HPDE6-E6E7 (cell line): ENCODE measurements at regions not wholly inside any gene's neighbourhood (a gene's known extent, or its start where the extent isn't known, plus 50 kb on each side); places are given as distances from the start of the nearest gene placed in this dataset.

Experiments
- DNase-seq: peaks from one replicate; pipeline ENCODE4 v3.0.0; 2011; ENCODE audit warnings: missing footprints; ENCODE audit errors: extremely low spot score

DNA sequence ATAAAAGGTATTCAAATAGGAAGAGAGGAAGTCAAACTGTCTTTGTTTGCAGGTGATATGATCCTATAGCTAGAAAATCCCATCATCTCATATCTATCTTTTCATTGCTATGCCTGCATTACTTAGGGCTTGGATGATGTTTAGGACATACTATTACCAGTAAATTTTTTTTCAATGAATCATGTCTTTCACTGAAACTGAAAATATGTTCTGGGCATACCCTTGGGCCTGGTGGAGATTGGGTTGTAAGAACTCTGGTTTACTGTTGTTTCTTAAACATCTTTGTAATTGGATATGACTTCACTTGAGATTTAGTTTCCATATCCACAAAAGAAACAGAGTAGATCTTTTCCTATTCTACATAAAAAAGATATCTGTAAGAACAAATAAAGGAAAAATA lies 502.2 kb upstream of the PRMT6 start:
- no peak for DNase-seq

DNA sequence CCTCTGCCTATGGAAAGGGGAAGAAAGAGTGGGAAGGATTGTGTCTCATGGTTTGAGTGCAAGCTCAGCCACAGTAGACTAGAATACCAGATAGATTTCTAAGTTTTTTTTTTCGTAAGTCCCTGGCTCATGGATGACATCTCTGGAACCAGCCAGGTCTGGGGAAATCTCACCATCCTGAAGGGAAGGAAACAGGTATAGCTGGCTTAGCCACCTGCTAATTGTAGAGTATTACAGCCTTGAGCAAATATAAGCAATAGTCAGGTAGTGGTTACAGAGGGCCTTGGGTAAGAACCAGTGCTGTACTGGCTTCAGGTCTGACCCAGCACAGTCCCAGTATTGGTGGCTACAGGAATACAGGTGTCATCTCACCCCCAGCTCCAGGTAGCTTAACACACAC lies 500.9 kb upstream of the PRMT6 start:
- DNase-seq: no peak

GRCh38 chr1:106564192-106564591 lies 492.3 kb upstream of the PRMT6 start:
- DNase-seq: no peak

- DNase-seq: no peak
These were observed 488.1 kb upstream of the PRMT6 start for GRCh38 chr1:106568201-106568974.

DNA sequence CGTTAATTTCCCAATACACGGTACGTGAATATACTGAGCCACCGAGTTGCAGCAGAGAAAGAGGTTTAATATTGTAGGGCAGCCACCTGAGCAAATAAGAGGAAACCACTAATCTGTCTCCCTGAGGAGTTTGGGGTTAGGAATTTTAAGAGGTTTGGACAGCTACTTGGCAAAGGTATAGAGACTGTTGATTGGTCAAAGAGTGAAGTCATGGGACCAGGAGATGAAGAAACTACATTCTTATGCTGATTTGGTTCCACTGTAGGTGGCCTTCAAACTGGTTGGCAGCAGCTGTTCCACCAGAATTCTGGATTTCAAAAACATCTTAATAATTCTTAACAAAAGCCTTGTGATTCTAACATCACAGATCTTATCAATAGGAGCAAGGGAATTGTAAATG lies 485.4 kb upstream of the PRMT6 start:
- DNase-seq: no peak

DNA sequence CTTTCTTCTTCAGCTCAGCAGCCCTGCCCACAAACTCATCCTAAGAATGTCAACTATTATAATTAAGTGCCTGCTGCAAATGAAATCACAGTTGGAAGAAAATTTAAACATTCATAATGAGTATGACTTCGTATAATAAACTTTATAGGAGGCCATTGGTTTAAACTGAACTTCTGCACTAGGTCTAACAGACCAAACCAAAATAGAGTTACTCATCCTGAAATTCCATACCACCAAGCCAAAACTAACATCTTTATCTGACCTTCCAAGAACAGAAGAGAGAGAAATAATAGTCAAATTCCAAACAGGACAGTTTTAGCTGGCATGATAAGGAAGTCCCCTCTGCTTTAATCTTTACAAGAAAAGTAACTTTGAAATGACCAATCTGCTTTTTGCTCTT lies 472.4 kb upstream of the PRMT6 start:
- no peak for DNase-seq

GRCh38 chr1:106584676-106585075 lies 471.8 kb upstream of the PRMT6 start:
- no peak for DNase-seq

DNA sequence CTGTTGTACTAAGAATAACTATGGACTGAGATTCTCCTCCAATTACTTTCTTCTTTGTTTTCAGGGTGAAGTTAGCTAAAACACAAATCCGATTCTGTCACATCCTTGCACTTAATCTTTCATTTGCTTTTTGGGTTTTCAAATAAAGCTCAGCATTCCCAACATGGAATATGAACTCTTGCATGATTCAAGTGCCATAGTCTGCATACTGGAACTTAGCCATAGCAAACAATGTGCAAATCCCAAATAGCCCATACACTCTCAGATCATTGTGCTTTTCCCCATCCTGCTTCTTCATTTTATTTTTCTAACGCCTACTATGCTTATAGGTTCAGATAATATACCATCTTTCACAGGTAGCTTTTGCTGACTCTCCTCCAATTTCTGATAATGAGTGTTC lies 455.8 kb upstream of the PRMT6 start:
- DNase-seq: no peak

DNA sequence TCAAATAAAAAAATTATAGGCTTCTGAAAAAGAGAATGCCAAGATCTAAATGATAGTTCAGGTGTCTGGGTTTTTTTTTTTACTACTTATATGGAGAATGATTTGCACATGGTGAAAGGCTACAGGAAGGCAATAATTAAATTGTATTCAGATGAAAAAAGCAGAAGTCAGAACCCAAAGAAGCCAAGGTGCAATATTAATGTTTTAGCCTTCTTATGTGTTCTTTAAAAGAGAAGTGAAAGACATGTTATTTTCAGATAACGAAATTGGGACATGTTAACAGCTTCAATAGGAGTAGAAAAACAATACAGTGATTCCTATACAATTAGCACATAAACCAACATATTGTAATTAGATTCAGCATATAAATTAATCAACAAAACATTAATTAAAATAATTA lies 452.9 kb upstream of the PRMT6 start:
- no peak for DNase-seq

GRCh38 chr1:106608841-106609240 lies 447.6 kb upstream of the PRMT6 start:
- no peak for DNase-seq

DNA sequence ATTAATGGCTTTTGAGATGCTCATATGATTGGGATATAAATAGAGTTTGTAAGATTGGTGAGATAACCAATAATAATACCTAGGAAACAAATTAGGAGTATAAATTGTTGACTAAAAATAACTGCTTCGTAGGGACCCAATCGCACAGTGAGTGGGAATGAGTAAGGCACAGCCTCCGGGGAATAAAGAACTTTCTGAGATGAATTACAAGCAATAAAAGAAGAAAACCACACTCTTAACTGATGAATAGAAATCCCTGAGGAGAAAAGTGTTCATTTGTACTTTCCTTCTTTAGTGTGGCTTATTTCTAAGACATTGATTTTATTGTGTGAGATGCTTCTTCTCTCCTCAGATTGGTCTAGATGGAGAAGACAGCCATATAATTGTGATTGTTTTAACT lies 443.4 kb upstream of the PRMT6 start:
- DNase-seq: no peak

DNA sequence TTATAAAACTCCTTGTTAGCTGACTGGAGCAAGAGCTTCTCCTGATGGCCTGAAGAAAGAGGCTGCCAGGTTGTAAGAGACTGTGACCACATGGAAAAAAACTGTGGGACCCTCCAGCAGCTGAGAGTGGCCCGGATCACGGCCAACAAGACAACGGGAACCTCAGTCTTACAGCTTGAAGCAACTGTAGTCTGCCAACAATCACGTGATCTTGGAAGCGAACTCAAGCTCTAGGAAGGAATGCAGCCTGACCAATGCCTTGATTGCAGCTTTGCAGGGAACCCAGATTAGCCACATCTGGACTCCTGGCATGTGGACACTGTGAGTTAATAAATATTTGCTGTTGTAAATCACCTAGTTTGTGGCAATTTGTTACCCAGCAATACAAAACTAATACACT lies 442.6 kb upstream of the PRMT6 start:
- DNase-seq: no peak

DNA sequence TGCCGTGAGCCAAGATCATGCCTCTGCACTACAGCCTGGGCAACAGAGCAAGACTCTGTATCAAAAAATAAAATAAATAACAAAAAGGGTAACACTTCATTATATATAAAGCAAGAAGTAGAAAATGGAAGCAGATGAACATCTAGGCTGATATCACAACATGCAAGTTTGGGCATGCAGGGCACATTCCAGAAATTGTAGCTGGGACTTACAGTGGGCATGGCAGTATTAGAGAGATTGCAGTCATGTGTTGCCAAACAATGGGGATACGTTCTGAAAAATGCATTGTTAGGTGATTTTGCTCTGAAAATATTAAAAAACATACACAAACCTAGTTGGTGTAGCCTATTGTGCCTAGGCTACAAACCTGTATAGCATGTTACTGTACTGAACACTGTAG lies 441.0 kb upstream of the PRMT6 start:
- peak; percentile 21 for DNase-seq

- no peak for DNase-seq
These were observed 437.2 kb upstream of the PRMT6 start for GRCh38 chr1:106619080-106619826.

GRCh38 chr1:106619827-106620134 lies 436.7 kb upstream of the PRMT6 start:
- no peak for DNase-seq

GRCh38 chr1:106620521-106620954 lies 435.9 kb upstream of the PRMT6 start:
- peak; percentile 86 for DNase-seq

GRCh38 chr1:106621853-106622252 lies 434.6 kb upstream of the PRMT6 start:
- DNase-seq: no peak

GRCh38 chr1:106637566-106637965 lies 418.9 kb upstream of the PRMT6 start:
- no peak for DNase-seq

DNA sequence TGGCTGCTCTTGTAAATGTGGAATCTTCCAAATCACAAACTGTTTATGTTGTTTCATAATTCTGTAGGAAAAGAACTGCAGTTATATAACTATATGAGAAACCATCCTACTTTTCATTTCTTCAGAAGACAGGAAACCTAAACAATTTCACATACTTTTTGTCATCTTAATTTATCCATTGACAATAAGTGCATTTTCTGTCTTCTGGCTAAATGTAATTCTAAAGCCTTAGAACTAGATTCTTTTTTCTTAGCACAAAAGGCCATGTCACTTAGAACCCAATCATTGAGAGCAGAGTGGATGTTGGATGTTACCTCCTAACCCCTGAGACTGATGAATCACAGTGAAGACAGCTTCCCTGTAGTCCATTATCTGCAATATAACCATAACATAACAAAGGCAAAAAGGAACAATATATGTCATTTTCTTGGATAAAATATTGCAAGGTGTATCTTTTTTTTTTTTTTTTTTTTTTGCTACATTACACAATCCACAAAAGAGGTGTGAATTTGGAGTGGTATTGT lies 410.2 kb upstream of the PRMT6 start:
- no peak for DNase-seq

GRCh38 chr1:106646816-106647215 lies 409.7 kb upstream of the PRMT6 start:
- no peak for DNase-seq

DNA sequence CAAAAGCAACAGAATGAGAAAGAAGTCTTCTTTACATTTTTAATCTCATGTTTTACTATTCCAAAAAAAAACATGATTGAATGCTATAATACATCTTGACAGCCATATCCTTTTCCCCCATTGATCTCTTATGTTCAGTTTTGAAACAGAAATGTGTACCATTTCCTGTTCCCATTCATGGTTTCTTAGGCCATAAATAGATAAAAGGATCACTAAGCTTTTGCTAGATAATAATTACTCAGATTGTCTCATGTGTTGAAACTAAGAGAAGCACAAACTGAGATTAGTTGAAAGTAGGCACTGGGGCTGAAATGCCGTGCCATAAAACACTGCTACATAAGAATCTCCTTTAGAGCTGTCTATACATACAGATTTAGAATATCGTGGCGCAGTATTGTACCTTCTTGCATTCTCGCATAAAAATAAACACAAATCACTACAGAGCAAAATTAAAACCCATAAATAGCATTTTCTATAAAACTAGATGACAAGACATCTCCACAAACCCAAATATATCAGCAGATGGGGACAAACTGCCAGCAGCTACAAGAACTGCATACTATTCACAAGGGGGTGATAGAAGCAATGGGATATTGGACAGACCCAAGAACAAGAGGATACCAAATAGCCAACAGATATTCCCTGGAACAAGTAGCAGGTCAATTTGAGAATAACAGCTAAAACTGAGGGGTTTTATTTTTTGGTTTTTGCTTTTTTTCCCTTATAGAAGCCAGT lies 405.3 kb upstream of the PRMT6 start:
- no peak for DNase-seq

- peak; percentile 52 for DNase-seq
These were observed 396.8 kb upstream of the PRMT6 start for GRCh38 chr1:106659490-106660244.
